ENCODE measurements at regions not wholly inside any gene's neighbourhood (a gene's known extent, or its start where the extent isn't known, plus 50 kb on each side); places are given as distances from the start of the nearest gene placed in this dataset.

- TF ChIP-seq ZBTB40 (IDR thresholded peaks at IDR 0.05) (no peak), ZBTB40 (CRISPR knock-in tag; IDR thresholded peaks at IDR 0.05) (peak; percentile 67; the same call in 1 of the 2 replicates), ZNF382 (CRISPR knock-in tag; IDR thresholded peaks at IDR 0.05; ENCODE audit: borderline replicate concordance) (no peak), ZNF326 (CRISPR knock-in tag; IDR thresholded peaks at IDR 0.05; ENCODE audit: borderline replicate concordance) (no peak), IKZF5 (CRISPR knock-in tag; IDR thresholded peaks at IDR 0.05) (peak; percentile 87; the same call in 1 of the 2 replicates), DDIT3 (CRISPR knock-in tag; IDR thresholded peaks at IDR 0.05) (no peak), RBFOX2 (IDR thresholded peaks at IDR 0.05; ENCODE audit: low read depth, low read length) (no peak), NKX3-1 (CRISPR knock-in tag; IDR thresholded peaks at IDR 0.05) (peak; percentile 88), ZNF280B (CRISPR knock-in tag; IDR thresholded peaks at IDR 0.05; ENCODE audit: borderline replicate concordance) (peak; percentile 50; the same call in 1 of the 2 replicates), ZKSCAN5 (CRISPR knock-in tag; IDR thresholded peaks at IDR 0.05) (no peak), KDM5B (CRISPR knock-in tag; IDR thresholded peaks at IDR 0.05; ENCODE audit: borderline replicate concordance) (peak; percentile 90), POLR2A (IDR thresholded peaks at IDR 0.05; ENCODE audit: insufficient read depth in 1 of 2, low read depth in 2 of 2, low read length in 2 of 2) (peak in 1 of 2 experiments; percentile 14; a peak in 1 of 4 replicates)
Observed at GRCh38 chr6:43990627-43991619, 136.3 kb downstream of the MRPL14 start (continued).
